HL-60 (cell line): ENCODE measurements at regions not wholly inside any gene's neighbourhood (a gene's known extent, or its start where the extent isn't known, plus 50 kb on each side); places are given as distances from the start of the nearest gene placed in this dataset.

Source experiments
- DNase-seq, 2 experiments: peaks; one replicate each; pipeline ENCODE4 v3.0.0-alpha.2; 2010 to 2020; ENCODE audit warnings: low read depth in 1 of 2, low spot score in 1 of 2
- H3K27ac ChIP-seq: fragments of 250-450 bp; sonication (Bioruptor Pico); replicated peaks from 2 replicates; pipeline ENCODE4 v1.5.1; 2020; ENCODE audit warnings: mild to moderate bottlenecking, moderate library complexity
- H3K27me3 ChIP-seq: fragments of 250-450 bp; sonication (Bioruptor Pico); 2 replicates; pipeline ENCODE4 v1.5.1; 2021; ENCODE audit warnings: mild to moderate bottlenecking, moderate library complexity; ENCODE audit not compliant: insufficient read depth, poor library complexity, severe bottlenecking
- H3K4me3 ChIP-seq: replicated peaks from 2 replicates; pipeline ENCODE4 v1.5.1; 2011; ENCODE audit warnings: mild to moderate bottlenecking, control low read depth, low read length; ENCODE audit not compliant: insufficient read depth
- CTCF ChIP-seq: IDR thresholded peaks from one replicate; pipeline ENCODE4 v1.5.1; 2011; ENCODE audit warnings: low read length, control low read depth, inconsistent platforms; ENCODE audit not compliant: insufficient read depth
- GABPA ChIP-seq: IDR thresholded peaks from 2 replicates; pipeline ENCODE4 v1.6.1; 2012; ENCODE audit warnings: low read depth
- POLR2AphosphoS5 ChIP-seq: IDR thresholded peaks from 2 replicates; pipeline ENCODE4 v1.6.1; 2012; ENCODE audit warnings: low read depth
- SPI1 ChIP-seq: IDR thresholded peaks from 2 replicates; pipeline ENCODE4 v1.6.1; 2012; ENCODE audit warnings: low read depth, mild to moderate bottlenecking, borderline replicate concordance
- TF ChIP-seq, protein P1 (sequence below): IDR thresholded peaks from 2 replicates; pipeline ENCODE4 v1.6.1; 2012; ENCODE audit warnings: low read depth; ENCODE audit not compliant: insufficient replicate concordance

GRCh38 chr10:58140691-58141347 lies 126.9 kb downstream of the IPMK start:
- H3K27me3 ChIP-seq: peaks cover 2% of the 10 kb centered on the region
- TF ChIP-seq, protein P1, sequence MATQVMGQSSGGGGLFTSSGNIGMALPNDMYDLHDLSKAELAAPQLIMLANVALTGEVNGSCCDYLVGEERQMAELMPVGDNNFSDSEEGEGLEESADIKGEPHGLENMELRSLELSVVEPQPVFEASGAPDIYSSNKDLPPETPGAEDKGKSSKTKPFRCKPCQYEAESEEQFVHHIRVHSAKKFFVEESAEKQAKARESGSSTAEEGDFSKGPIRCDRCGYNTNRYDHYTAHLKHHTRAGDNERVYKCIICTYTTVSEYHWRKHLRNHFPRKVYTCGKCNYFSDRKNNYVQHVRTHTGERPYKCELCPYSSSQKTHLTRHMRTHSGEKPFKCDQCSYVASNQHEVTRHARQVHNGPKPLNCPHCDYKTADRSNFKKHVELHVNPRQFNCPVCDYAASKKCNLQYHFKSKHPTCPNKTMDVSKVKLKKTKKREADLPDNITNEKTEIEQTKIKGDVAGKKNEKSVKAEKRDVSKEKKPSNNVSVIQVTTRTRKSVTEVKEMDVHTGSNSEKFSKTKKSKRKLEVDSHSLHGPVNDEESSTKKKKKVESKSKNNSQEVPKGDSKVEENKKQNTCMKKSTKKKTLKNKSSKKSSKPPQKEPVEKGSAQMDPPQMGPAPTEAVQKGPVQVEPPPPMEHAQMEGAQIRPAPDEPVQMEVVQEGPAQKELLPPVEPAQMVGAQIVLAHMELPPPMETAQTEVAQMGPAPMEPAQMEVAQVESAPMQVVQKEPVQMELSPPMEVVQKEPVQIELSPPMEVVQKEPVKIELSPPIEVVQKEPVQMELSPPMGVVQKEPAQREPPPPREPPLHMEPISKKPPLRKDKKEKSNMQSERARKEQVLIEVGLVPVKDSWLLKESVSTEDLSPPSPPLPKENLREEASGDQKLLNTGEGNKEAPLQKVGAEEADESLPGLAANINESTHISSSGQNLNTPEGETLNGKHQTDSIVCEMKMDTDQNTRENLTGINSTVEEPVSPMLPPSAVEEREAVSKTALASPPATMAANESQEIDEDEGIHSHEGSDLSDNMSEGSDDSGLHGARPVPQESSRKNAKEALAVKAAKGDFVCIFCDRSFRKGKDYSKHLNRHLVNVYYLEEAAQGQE: no peak
- no peak for TF ChIP-seq GABPA
- no peak for TF ChIP-seq SPI1
- TF ChIP-seq CTCF: no peak
- TF ChIP-seq POLR2AphosphoS5: no peak
- no peak for DNase-seq
- no peak overlapping the region for H3K4me3 ChIP-seq
- no peak overlapping the region for H3K27ac ChIP-seq

GRCh38 chr10:58140054-58140453 lies 127.6 kb downstream of the IPMK start:
- H3K27ac ChIP-seq: no peak overlapping the region
- peaks cover 2% of the 10 kb centered on the region for H3K27me3 ChIP-seq
- DNase-seq: no peak
- no peak for TF ChIP-seq GABPA
- TF ChIP-seq POLR2AphosphoS5: no peak
- TF ChIP-seq SPI1: no peak
- TF ChIP-seq, protein P1: no peak
- TF ChIP-seq CTCF: no peak
- H3K4me3 ChIP-seq: no peak overlapping the region

- H3K27ac ChIP-seq: no peak overlapping the region
- no peak for DNase-seq
- TF ChIP-seq, protein P1: no peak
- TF ChIP-seq POLR2AphosphoS5: no peak
- no peak for TF ChIP-seq SPI1
- TF ChIP-seq GABPA: no peak
- TF ChIP-seq CTCF: no peak
- H3K4me3 ChIP-seq: no peak overlapping the region
- H3K27me3 ChIP-seq: peaks cover 2% of the 10 kb centered on the region
These were observed 129.9 kb downstream of the IPMK start for GRCh38 chr10:58137813-58138212.
